Right lobe of liver (tissue), 4 donors: ENCODE measurements at regions not wholly inside any gene's neighbourhood (a gene's known extent, or its start where the extent isn't known, plus 50 kb on each side); places are given as distances from the start of the nearest gene placed in this dataset.

Experiments
- POLR2A ChIP-seq: fragments of 450-650 bp; IDR thresholded peaks from one replicate; pipeline ENCODE4 v1.6.1; 2017; ENCODE audit warnings: antibody characterized with exemption, mild to moderate bottlenecking
- TF ChIP-seq, protein P1 (sequence below), 4 donors: fragments of 200-600 bp in 3 of 4; fragments of 450-650 bp in 1 of 4; IDR thresholded peaks; one replicate each; pipeline versions ENCODE4 v1.5.1 to v1.8.0; 2016 to 2022; ENCODE audit warnings: antibody characterized with exemption in 4 of 4, mild to moderate bottlenecking in 2 of 4
- donor health status: DM: no; HTN: no; CAD: no.
- donor health status: DM: no; HTN: no; CAD: no.
- donor health status: DM: no; HTN: yes; CAD: no.

DNA sequence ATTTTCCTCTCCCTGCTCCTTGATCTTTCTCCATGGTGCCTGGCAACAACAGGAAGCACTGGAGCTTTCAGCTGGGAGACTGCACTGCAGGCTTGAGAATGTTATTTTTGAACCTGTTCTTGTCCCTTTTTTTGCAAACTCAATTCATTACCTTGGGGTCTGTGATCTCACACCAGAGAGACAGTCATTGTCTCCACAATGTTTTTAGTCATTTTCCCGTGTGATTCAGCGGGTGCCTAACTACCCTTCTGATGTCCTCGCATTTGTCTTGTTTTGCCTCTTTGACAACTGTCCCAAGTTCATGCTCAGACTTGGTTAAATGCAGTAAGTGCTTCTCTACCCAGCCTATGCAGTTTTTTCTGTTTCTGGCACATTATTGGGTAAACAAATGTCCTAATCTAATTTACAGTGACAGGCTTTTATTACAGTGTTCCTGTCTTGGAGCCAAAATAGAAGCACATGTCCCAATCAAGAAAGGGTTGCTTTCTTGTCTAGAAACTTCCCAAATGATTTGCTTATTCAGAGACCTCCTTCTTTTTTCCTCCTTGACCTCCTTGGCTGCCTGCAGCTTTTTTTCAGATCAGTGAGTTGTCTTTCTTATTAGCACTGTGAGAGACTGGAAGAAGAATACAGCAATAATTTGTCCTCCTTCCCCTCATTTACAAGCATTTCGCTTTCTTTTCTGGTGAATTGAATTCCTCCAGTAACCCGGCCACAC, 162.4 kb downstream of the NSUN3 start:
- TF ChIP-seq, protein P1, sequence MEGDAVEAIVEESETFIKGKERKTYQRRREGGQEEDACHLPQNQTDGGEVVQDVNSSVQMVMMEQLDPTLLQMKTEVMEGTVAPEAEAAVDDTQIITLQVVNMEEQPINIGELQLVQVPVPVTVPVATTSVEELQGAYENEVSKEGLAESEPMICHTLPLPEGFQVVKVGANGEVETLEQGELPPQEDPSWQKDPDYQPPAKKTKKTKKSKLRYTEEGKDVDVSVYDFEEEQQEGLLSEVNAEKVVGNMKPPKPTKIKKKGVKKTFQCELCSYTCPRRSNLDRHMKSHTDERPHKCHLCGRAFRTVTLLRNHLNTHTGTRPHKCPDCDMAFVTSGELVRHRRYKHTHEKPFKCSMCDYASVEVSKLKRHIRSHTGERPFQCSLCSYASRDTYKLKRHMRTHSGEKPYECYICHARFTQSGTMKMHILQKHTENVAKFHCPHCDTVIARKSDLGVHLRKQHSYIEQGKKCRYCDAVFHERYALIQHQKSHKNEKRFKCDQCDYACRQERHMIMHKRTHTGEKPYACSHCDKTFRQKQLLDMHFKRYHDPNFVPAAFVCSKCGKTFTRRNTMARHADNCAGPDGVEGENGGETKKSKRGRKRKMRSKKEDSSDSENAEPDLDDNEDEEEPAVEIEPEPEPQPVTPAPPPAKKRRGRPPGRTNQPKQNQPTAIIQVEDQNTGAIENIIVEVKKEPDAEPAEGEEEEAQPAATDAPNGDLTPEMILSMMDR (IDR thresholded peaks at IDR 0.05): no peak
- TF ChIP-seq POLR2A: no peak
